ENCODE measurements at regions not wholly inside any gene's neighbourhood (a gene's known extent, or its start where the extent isn't known, plus 50 kb on each side); places are given as distances from the start of the nearest gene placed in this dataset.

DNA sequence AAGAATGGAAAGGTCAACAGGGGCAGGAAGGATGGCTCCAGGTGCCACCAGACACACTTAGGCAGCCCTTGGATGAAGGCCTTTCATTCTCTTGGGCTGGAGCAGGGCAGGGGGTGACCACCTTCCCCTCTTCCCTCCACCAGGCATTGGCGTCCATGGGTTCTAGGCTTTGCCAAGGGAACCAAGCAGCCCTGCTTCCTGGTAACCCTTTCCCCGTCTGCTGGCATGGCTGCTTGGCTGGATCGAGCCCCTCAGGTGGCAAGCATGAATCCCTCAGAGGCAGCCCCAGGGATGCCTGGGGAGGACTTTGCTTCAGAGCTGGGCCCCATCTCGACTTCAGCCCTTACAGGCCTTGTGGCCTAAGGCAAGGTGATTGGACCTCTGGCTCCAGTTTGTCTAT, 185.1 kb upstream of the SYT13 start:
- no peak for DNase-seq

- DNase-seq: no peak
These were observed 184.6 kb upstream of the SYT13 start for GRCh38 chr11:45470794-45471167.

DNA sequence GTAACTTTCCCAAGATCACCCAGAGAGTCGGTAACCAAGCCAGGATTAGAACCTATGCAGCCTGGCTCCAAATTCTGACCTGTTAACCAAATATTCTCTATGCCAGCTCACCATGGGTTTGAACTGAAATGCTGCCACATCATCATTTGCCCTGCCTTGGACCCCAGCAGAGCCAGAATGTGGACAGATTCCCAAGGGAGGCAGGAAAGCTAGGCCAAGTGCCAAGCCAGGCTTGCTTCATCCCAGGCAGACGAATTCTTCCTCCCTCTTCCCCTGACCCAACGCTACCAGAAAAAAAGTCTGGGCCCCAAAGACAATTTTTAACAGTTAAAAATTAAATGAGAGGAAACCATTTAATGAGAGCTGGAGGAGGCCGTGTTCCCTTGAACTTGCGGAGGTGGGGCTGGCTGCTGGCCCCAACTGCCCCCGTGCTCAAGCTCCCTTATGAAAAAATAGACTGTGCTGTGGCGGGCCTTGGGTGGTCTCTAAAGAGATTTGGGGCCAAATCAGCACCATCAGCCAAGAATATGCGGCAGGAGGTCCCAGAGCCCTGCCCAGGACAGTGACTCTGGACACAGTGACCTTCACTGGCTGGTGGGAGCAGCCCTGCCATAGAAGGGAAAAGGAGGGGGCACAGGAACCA, 184.1 kb upstream of the SYT13 start:
- no peak for DNase-seq

- no peak for DNase-seq
These were observed 182.2 kb upstream of the SYT13 start for GRCh38 chr11:45468267-45468856.

DNA sequence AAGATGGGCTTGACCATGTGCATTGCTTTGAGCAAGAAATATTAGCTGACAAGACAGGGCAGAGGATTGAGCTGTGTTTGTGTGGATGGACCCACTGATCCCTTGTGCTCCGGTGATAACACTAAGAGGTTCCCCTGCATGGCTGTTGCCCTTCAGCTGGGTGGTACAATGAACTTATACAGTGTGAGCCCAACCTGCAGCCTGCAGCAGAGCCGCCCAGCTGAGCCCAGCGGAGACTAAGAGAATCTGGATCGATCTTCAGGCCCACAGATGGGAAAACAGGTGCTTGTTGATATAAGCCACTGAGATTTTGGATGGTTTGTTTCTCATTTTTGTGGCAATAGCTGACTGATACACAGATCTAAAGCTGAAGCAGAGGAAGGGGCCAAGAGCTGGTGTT, 177.4 kb upstream of the SYT13 start:
- DNase-seq: no peak

- DNase-seq: no peak
These were observed 175.4 kb upstream of the SYT13 start for GRCh38 chr11:45461514-45461913.

DNA sequence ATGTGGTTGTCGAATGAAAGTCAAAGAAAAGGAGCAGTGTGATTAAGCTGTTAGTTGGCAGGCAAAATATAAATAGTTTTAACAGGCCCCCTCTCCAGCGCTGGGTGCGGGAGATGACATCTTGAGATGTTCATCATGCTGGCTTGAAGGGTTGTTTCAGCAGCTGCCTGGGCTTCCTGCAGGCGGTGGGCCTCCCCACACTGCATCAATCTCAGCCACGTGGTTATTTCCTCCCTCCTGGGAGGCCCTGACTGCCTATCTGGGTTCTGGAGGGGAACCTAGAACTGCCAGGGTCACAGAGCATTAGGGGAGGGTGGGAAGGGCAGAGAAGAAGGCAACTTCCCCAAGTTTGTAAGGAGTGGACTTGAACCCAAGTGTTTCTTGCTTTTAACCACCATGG, 173.3 kb upstream of the SYT13 start:
- no peak for DNase-seq

- DNase-seq: no peak
These were observed 172.1 kb upstream of the SYT13 start for GRCh38 chr11:45458269-45458668.

DNA sequence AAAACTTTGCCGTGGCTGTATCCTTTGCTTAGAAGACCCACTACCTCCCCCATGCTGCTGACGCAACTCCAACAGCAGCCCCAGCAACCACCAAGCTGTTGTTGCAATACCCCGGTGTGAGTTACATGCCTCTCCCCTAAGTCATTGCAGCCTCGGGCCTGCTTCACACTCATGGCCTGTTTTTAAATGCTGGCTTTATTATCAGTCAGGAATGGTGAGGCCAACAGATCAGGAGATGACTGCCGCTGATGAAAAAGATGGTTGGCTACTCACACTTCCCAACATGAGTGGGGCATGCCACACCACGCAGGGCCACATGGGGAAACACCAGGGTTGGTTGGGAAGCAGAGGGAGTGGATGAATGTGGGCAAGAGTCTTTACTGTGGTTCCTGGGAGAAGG, 171.5 kb upstream of the SYT13 start:
- no peak for DNase-seq

DNA sequence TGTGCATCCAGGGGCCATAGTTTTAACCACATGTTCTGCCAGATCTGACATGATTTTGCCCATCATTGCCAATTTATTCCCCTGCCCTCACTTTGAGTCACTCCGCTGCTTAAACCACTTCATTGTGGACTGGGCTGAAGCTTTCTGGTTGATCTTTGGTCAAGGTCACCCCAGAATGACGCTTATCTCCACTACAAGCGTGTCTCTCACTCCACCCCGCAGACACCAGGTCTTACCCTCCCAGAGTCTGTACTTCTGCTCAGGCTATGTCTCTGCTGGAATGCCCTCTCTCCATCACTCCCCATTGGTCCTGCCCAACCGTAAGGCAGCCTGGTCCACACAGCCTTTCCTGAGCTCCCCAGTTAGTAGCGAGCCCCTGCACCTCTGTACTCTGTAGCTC, 170.5 kb upstream of the SYT13 start:
- no peak for DNase-seq

DNA sequence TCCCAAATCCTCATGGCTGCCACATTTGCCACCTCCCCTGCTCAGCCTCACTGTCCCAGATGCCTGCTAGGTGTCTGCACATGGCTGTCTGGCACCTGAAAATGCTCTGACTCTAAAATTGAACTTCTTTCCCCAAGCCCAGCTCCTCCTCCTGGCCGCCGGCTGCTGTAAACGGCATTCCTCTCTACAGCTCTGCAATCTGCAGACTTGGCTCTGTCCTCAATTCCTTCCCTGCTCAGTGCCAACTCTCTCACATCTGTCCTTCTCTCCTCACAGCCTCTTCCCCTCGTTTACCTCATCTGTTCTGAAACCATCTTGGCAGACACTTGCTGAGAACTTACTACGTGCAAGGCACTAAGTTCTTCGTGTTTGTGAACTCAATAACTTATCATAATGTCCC, 169.4 kb upstream of the SYT13 start:
- DNase-seq: no peak

DNA sequence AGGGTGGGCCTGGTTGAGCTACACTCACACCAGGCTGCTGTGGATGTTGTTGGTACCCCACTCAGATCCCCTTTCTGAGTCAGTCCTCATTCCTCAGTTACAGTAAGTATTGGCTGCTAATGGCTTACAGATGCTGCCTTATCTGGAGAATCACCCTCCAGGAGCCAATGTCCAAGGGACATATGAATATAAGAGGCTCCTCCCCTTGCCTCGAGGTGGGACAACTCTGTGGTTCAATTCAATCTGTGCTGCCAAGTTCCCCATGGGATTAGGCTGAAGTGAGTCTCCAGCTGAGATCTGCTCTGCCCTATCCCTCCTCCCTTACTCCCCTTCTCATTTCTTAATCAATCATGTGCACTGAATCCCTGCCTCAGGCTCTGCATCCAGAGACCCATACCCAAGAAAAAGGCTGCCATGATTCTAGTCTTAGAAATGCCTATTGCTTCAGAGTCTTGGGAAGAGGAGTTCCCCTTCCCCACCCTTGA, 168.8 kb upstream of the SYT13 start:
- DNase-seq: no peak

DNA sequence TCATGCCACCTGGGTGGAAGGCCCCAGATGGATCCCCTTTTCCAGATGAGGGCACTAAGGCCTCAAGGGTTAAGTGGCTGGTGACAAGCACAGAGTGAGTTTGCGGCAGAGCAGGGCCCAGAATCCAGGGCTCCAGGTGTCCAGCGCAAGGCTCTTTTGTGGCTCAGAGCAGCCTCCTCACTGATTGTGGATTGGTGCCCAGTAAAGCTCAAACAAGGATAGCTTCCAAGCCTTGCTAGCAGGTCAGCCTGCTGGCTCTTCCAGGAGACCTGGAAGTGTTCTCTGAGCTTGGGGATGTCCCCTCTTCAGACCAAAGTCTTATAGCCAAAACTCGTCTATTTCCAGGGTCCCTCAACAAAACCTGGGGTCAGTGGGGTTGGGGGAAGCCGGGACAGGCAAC, 167.6 kb upstream of the SYT13 start:
- no peak for DNase-seq

DNA sequence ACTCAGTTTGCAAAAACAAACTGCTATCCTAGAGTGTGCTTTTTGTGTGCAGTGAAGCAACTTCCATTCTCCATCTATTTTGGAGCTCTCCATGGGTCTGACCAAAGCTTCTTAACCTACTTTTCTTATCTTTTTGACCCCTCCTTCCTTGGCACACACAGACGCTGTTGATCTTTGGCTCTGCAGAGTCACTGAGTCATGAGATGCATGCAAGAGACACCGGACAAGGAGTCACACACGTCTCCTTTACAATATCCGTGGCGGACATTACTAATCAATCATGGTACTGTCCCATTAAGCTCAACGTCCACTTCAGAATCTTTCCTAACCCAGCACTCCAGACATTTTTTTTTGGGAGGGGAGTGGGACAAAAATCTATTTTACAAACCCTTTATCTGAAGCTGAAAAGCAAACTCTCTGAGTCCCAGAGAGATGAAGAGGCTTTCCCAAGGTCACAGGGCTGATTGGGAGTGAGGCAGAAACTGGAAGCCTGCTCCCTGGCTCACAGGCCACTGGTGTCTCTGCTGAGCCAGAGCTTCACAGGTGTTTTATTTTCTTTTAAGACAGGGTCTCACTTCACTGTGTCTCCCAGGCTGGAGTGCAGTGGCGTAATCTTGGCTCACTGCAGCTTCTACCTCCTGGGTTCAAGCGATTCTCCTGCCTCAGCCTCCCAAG, 165.8 kb upstream of the SYT13 start:
- no peak for DNase-seq

DNA sequence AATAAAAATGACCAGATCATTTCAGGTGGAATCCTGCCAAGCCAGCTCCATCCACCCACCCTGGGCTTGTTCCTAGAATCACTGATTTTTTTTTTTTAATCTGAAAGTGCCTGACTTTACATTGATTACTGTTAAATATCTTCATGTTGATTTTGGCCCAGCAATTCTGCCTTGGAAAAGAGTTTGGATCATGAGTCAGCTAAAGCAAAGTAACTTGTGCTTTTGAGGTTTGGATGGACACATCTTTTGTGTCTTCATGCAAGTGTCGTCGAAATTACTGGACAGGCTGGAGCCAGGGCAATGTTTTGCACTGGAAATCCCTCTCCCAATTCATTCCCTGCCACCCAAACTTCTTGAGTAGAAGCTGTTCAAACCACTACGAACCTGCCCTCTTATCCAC, 164.0 kb upstream of the SYT13 start:
- no peak for DNase-seq

- DNase-seq: no peak
These were observed 163.0 kb upstream of the SYT13 start for GRCh38 chr11:45449036-45449601.

DNA sequence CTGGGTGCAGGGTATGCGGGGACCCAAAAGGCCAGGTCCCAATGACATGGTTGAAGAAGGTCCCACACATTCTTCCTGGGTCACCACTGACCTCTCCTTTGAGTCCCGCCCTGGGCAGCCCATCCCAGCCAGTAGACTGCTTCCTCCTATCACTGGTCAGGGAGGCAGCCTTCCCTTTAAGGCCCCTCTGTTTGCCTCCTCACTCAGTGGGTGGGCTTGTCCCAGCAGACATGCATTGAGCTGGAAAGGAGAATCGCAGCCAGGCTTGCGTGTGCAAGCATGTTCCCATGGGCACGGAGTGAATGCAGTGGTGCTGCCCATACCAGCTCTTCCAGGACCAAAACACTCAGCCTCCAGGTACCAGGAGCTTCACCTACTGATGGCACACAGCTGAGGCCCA, 162.4 kb upstream of the SYT13 start:
- DNase-seq: no peak

- DNase-seq: no peak
These were observed 160.9 kb upstream of the SYT13 start for GRCh38 chr11:45446998-45447397.

- no peak for DNase-seq
These were observed 160.3 kb upstream of the SYT13 start for GRCh38 chr11:45446434-45446833.

DNA sequence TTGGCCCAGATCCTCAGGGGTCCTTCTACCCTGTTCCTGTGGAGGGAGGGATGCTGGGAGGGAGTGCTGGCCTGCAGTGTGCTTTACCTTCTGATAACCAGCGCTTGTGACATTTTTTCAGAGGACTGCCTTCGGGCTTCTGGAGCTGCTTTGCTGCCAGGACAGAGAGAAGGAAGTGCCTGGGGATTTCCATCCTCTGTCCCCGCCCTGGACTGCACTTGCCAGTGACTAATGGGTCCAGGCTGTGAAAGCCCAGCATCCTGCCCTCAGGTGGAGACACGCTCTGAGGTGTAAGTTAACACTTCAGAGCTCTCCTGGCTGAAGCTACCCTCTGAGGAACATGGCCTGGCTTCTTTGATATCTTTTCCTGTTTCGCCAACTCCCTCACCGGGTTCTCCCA, 158.7 kb upstream of the SYT13 start:
- no peak for DNase-seq

GRCh38 chr11:45440111-45440510, 154.0 kb upstream of the SYT13 start:
- DNase-seq: no peak

- DNase-seq: no peak
These were observed 150.8 kb upstream of the SYT13 start for GRCh38 chr11:45436966-45437365.

DNA sequence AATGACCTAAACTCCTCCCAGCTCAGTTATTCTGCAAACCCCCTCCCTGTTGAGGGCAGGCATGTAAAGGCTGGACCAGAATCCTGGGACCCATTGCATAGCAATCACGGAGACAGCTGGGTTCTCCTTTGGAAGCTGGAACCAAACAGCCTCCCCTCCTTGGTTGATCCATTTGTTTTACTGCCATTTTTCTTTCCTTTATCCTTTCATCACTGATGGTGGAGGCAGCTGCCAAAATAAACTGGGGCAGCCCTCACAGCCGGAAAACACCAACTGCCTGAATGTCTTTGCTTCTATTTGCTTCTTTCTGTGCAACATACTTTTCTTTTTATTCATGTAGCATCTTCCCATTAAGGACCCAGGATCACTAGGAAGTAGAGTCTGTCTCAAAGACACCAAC, 150.0 kb upstream of the SYT13 start:
- no peak for DNase-seq

DNA sequence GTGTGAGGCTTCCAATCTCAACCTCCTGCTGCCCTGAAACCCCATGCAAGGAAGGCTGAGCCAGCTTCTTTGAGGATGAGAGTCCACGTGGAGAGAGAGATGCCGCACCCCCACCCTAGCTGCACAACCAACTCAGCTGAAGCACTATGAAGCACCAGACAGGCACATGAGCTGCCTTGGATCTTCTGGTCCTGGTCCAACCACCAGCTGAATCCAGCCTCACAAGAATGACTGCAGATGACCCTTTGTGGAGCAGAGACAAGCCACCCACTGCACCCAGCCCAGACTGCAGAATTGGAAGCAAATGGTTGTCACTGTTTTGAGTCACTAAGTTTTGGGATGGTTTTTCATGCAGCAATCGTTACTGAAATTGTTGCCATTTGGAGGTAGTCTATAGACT, 149.6 kb upstream of the SYT13 start:
- no peak for DNase-seq
